ENCODE measurements at regions not wholly inside any gene's neighbourhood (a gene's known extent, or its start where the extent isn't known, plus 50 kb on each side); places are given as distances from the start of the nearest gene placed in this dataset.
A peak's percentile ranks its signal among the peaks of the same experiment; 100 is the strongest.

- H3K4ac ChIP-seq (ENCODE audit: low read depth in 1 of 2, low read length in 2 of 2): no peak overlapping the region
- H3K4me2 ChIP-seq (ENCODE audit: low read length, poor library complexity, severe bottlenecking): no peak overlapping the region
- H3K4me3 ChIP-seq (ENCODE audit: insufficient read depth in 1 of 2, low read depth in 1 of 2, low read length in 2 of 2): no peak overlapping the region
- H4K91ac ChIP-seq (ENCODE audit: low read length): no peak overlapping the region
- H2AK5ac ChIP-seq (ENCODE audit: low read length, severe bottlenecking): no peak overlapping the region
- H2BK120ac ChIP-seq (ENCODE audit: low read depth, low read length): no peak overlapping the region
- H3K27ac ChIP-seq (ENCODE audit: low read length, poor library complexity, severe bottlenecking): no peak overlapping the region
- H3K36me3 ChIP-seq (ENCODE audit: control insufficient read depth in 1 of 2, insufficient read depth in 2 of 2, low read depth in 1 of 2, low read length in 2 of 2): no peaks in the 10 kb centered on the region
- peaks cover 1% of the 10 kb centered on the region for H3K4me1 ChIP-seq (ENCODE audit: control insufficient read depth, insufficient read depth, low read depth, low read length)
- no peak overlapping the region for H4K8ac ChIP-seq (ENCODE audit: low read length)
- no peak overlapping the region for H2BK12ac ChIP-seq (ENCODE audit: low read length in 2 of 2)
- no peaks in the 10 kb centered on the region for H3K9me3 ChIP-seq (ENCODE audit: control insufficient read depth, low read length)
- H2AFZ ChIP-seq (ENCODE audit: low read depth, low read length): no peak overlapping the region
- no peak overlapping the region for H3K18ac ChIP-seq (ENCODE audit: low read depth in 1 of 2, low read length in 2 of 2)
- H3K79me1 ChIP-seq (replicated peaks; ENCODE audit: low read length, poor library complexity, severe bottlenecking): peaks cover 13% of the 10 kb centered on the region
- no peak overlapping the region for H2BK15ac ChIP-seq (ENCODE audit: low read depth, poor library complexity, severe bottlenecking)
- no peak overlapping the region for H2BK5ac ChIP-seq (ENCODE audit: low read depth, low read length, poor library complexity, severe bottlenecking)
- 98% methylated on average over 2 of the region's 2 CpGs for WGBS
- DNase-seq: peak; percentile 83
- no peak overlapping the region for H3K9ac ChIP-seq (ENCODE audit: low read length)
- no peaks in the 10 kb centered on the region for H3K27me3 ChIP-seq (ENCODE audit: control insufficient read depth in 1 of 2, insufficient read depth in 1 of 2, low read length in 2 of 2)
- no peak overlapping the region for H3K23ac ChIP-seq (ENCODE audit: low read length in 2 of 2)
- no peak overlapping the region for H3K14ac ChIP-seq (ENCODE audit: low read length in 2 of 2)
Measured at GRCh38 chr14:71551291-71551950, 380.8 kb upstream of the RGS6 start.

- H2AK5ac ChIP-seq (ENCODE audit: low read length, severe bottlenecking): no peak overlapping the region
- peaks cover 1% of the 10 kb centered on the region for H3K4me1 ChIP-seq (ENCODE audit: control insufficient read depth, insufficient read depth, low read depth, low read length)
- H4K8ac ChIP-seq (ENCODE audit: low read length): no peak overlapping the region
- no peak overlapping the region for H2BK15ac ChIP-seq (ENCODE audit: low read depth, poor library complexity, severe bottlenecking)
- WGBS: 86% methylated on average over 5 of the region's 5 CpGs
- DNase-seq: no peak
- peaks cover 10% of the 10 kb centered on the region for H3K79me1 ChIP-seq (replicated peaks; ENCODE audit: low read length, poor library complexity, severe bottlenecking)
- no peak overlapping the region for H4K91ac ChIP-seq (ENCODE audit: low read length)
- H2AFZ ChIP-seq (ENCODE audit: low read depth, low read length): no peak overlapping the region
- H3K4me3 ChIP-seq (ENCODE audit: insufficient read depth in 1 of 2, low read depth in 1 of 2, low read length in 2 of 2): no peak overlapping the region
- H3K36me3 ChIP-seq (ENCODE audit: control insufficient read depth in 1 of 2, insufficient read depth in 2 of 2, low read depth in 1 of 2, low read length in 2 of 2): no peaks in the 10 kb centered on the region
- no peak overlapping the region for H3K18ac ChIP-seq (ENCODE audit: low read depth in 1 of 2, low read length in 2 of 2)
- H2BK5ac ChIP-seq (ENCODE audit: low read depth, low read length, poor library complexity, severe bottlenecking): no peak overlapping the region
- no peak overlapping the region for H3K4me2 ChIP-seq (ENCODE audit: low read length, poor library complexity, severe bottlenecking)
- H3K27me3 ChIP-seq (ENCODE audit: control insufficient read depth in 1 of 2, insufficient read depth in 1 of 2, low read length in 2 of 2): no peaks in the 10 kb centered on the region
- H3K9ac ChIP-seq (ENCODE audit: low read length): no peak overlapping the region
- no peak overlapping the region for H2BK12ac ChIP-seq (ENCODE audit: low read length in 2 of 2)
- no peak overlapping the region for H3K27ac ChIP-seq (ENCODE audit: low read length, poor library complexity, severe bottlenecking)
- H3K14ac ChIP-seq (ENCODE audit: low read length in 2 of 2): no peak overlapping the region
- no peak overlapping the region for H3K4ac ChIP-seq (ENCODE audit: low read depth in 1 of 2, low read length in 2 of 2)
- H3K9me3 ChIP-seq (ENCODE audit: control insufficient read depth, low read length): no peaks in the 10 kb centered on the region
- H3K23ac ChIP-seq (ENCODE audit: low read length in 2 of 2): no peak overlapping the region
- H2BK120ac ChIP-seq (ENCODE audit: low read depth, low read length): no peak overlapping the region
Measured at GRCh38 chr14:71552809-71553208, 379.4 kb upstream of the RGS6 start.

- no peak overlapping the region for H2BK12ac ChIP-seq (ENCODE audit: low read length in 2 of 2)
- H3K9me3 ChIP-seq (ENCODE audit: control insufficient read depth, low read length): no peaks in the 10 kb centered on the region
- no peak overlapping the region for H3K27ac ChIP-seq (ENCODE audit: low read length, poor library complexity, severe bottlenecking)
- no peaks in the 10 kb centered on the region for H3K27me3 ChIP-seq (ENCODE audit: control insufficient read depth in 1 of 2, insufficient read depth in 1 of 2, low read length in 2 of 2)
- H2AK5ac ChIP-seq (ENCODE audit: low read length, severe bottlenecking): no peak overlapping the region
- no peak overlapping the region for H3K4ac ChIP-seq (ENCODE audit: low read depth in 1 of 2, low read length in 2 of 2)
- no peak overlapping the region for H3K9ac ChIP-seq (ENCODE audit: low read length)
- H2BK120ac ChIP-seq (ENCODE audit: low read depth, low read length): no peak overlapping the region
- H3K4me2 ChIP-seq (ENCODE audit: low read length, poor library complexity, severe bottlenecking): no peak overlapping the region
- WGBS: 100% methylated on average over 2 of the region's 3 CpGs
- DNase-seq: no peak
- H3K36me3 ChIP-seq (ENCODE audit: control insufficient read depth in 1 of 2, insufficient read depth in 2 of 2, low read depth in 1 of 2, low read length in 2 of 2): no peaks in the 10 kb centered on the region
- no peak overlapping the region for H3K18ac ChIP-seq (ENCODE audit: low read depth in 1 of 2, low read length in 2 of 2)
- H3K14ac ChIP-seq (ENCODE audit: low read length in 2 of 2): no peak overlapping the region
- H3K23ac ChIP-seq (ENCODE audit: low read length in 2 of 2): no peak overlapping the region
- H2BK15ac ChIP-seq (ENCODE audit: low read depth, poor library complexity, severe bottlenecking): no peak overlapping the region
- peaks cover 8% of the 10 kb centered on the region for H3K79me1 ChIP-seq (replicated peaks; ENCODE audit: low read length, poor library complexity, severe bottlenecking)
- H2BK5ac ChIP-seq (ENCODE audit: low read depth, low read length, poor library complexity, severe bottlenecking): no peak overlapping the region
- H3K4me1 ChIP-seq (ENCODE audit: control insufficient read depth, insufficient read depth, low read depth, low read length): peaks cover 1% of the 10 kb centered on the region
- H2AFZ ChIP-seq (ENCODE audit: low read depth, low read length): no peak overlapping the region
- no peak overlapping the region for H4K8ac ChIP-seq (ENCODE audit: low read length)
- no peak overlapping the region for H3K4me3 ChIP-seq (ENCODE audit: insufficient read depth in 1 of 2, low read depth in 1 of 2, low read length in 2 of 2)
- no peak overlapping the region for H4K91ac ChIP-seq (ENCODE audit: low read length)
Measured at GRCh38 chr14:71553779-71554178, 378.4 kb upstream of the RGS6 start.

GRCh38 chr14:71554323-71554722 is 377.9 kb upstream of the RGS6 start:
- no peak overlapping the region for H3K4ac ChIP-seq (ENCODE audit: low read depth in 1 of 2, low read length in 2 of 2)
- no peak overlapping the region for H2AFZ ChIP-seq (ENCODE audit: low read depth, low read length)
- no peaks in the 10 kb centered on the region for H3K9me3 ChIP-seq (ENCODE audit: control insufficient read depth, low read length)
- no peak overlapping the region for H2BK120ac ChIP-seq (ENCODE audit: low read depth, low read length)
- no peak overlapping the region for H2BK12ac ChIP-seq (ENCODE audit: low read length in 2 of 2)
- H3K36me3 ChIP-seq (ENCODE audit: control insufficient read depth in 1 of 2, insufficient read depth in 2 of 2, low read depth in 1 of 2, low read length in 2 of 2): no peaks in the 10 kb centered on the region
- no peak overlapping the region for H3K9ac ChIP-seq (ENCODE audit: low read length)
- H4K91ac ChIP-seq (ENCODE audit: low read length): no peak overlapping the region
- no peak overlapping the region for H3K4me2 ChIP-seq (ENCODE audit: low read length, poor library complexity, severe bottlenecking)
- no peak for DNase-seq
- H2AK5ac ChIP-seq (ENCODE audit: low read length, severe bottlenecking): no peak overlapping the region
- H3K18ac ChIP-seq (ENCODE audit: low read depth in 1 of 2, low read length in 2 of 2): no peak overlapping the region
- H3K23ac ChIP-seq (ENCODE audit: low read length in 2 of 2): no peak overlapping the region
- peaks cover 1% of the 10 kb centered on the region for H3K4me1 ChIP-seq (ENCODE audit: control insufficient read depth, insufficient read depth, low read depth, low read length)
- H4K8ac ChIP-seq (ENCODE audit: low read length): no peak overlapping the region
- no CpG with 5 or more reads among the region's 2 CpGs for WGBS
- no peak overlapping the region for H2BK5ac ChIP-seq (ENCODE audit: low read depth, low read length, poor library complexity, severe bottlenecking)
- H3K4me3 ChIP-seq (ENCODE audit: insufficient read depth in 1 of 2, low read depth in 1 of 2, low read length in 2 of 2): no peak overlapping the region
- H3K14ac ChIP-seq (ENCODE audit: low read length in 2 of 2): no peak overlapping the region
- H3K79me1 ChIP-seq (replicated peaks; ENCODE audit: low read length, poor library complexity, severe bottlenecking): peaks cover 8% of the 10 kb centered on the region
- no peaks in the 10 kb centered on the region for H3K27me3 ChIP-seq (ENCODE audit: control insufficient read depth in 1 of 2, insufficient read depth in 1 of 2, low read length in 2 of 2)
- no peak overlapping the region for H3K27ac ChIP-seq (ENCODE audit: low read length, poor library complexity, severe bottlenecking)
- H2BK15ac ChIP-seq (ENCODE audit: low read depth, poor library complexity, severe bottlenecking): no peak overlapping the region

Data from mesenchymal stem cell (in vitro differentiated cells and primary cell).